CD14-positive monocyte (primary cell): ENCODE measurements at regions not wholly inside any gene's neighbourhood (a gene's known extent, or its start where the extent isn't known, plus 50 kb on each side); places are given as distances from the start of the nearest gene placed in this dataset.
A peak's percentile ranks its signal among the peaks of the same experiment; 100 is the strongest.

Source experiments
- DNase-seq, 3 donors: peaks; one replicate each; pipeline ENCODE4 v3.0.0-alpha.2; 2011 to 2022
- H2AFZ ChIP-seq: 2 replicates; pipeline ENCODE4 v1.6.0; 2012; ENCODE audit warnings: mild to moderate bottlenecking, low read depth, low read length, inconsistent platforms; ENCODE audit not compliant: insufficient read depth, poor library complexity, severe bottlenecking
- H3K27ac ChIP-seq, 2 donors: 1 replicate in 1 of 2; 2 replicates in 1 of 2; pipeline ENCODE4 v1.5.1; 2012 to 2013; ENCODE audit warnings: low read length in 2 of 2, control low read depth in 1 of 2, inconsistent platforms in 1 of 2, low read depth in 1 of 2, mild to moderate bottlenecking in 1 of 2
- H3K27me3 ChIP-seq, 2 donors: one replicate each; pipeline versions ENCODE4 v1.6.0 to v1.6.1; 2011 to 2013; ENCODE audit warnings: low read length in 2 of 2; ENCODE audit not compliant: control insufficient read depth in 2 of 2, insufficient read depth in 2 of 2
- H3K36me3 ChIP-seq, 2 donors: replicated peaks in 1 of 2; 1 replicate in 1 of 2; 2 replicates in 1 of 2; pipeline versions ENCODE4 v1.5.1 to v1.6.1; 2012 to 2013; ENCODE audit warnings: low read length in 2 of 2, control low read depth in 1 of 2, inconsistent platforms in 1 of 2, mild to moderate bottlenecking in 1 of 2; ENCODE audit not compliant: insufficient read depth in 2 of 2, control insufficient read depth in 1 of 2
- H3K4me1 ChIP-seq, 2 donors: 1 replicate in 1 of 2; 2 replicates in 1 of 2; pipeline versions ENCODE4 v1.5.1 to v1.6.1; 2012 to 2013; ENCODE audit warnings: low read length in 2 of 2, control low read depth in 1 of 2, inconsistent platforms in 1 of 2, mild to moderate bottlenecking in 1 of 2, moderate library complexity in 1 of 2; ENCODE audit not compliant: insufficient read depth in 2 of 2, control insufficient read depth in 1 of 2
- H3K4me2 ChIP-seq: replicated peaks from 2 replicates; pipeline ENCODE3; 2012; ENCODE audit warnings: low read length, moderate library complexity, mild to moderate bottlenecking; ENCODE audit not compliant: poor library complexity, severe bottlenecking; ENCODE audit errors: extremely low read depth
- H3K4me3 ChIP-seq, 3 experiments: fragments of 200-600 bp in 1 of 3; sonication (generic) in 1 of 3; replicated peaks in 1 of 3; 1 replicate in 2 of 3; 2 replicates in 1 of 3; pipeline ENCODE4 v1.5.1; 2011 to 2013; ENCODE audit warnings: low read length in 3 of 3, mild to moderate bottlenecking in 3 of 3, control low read depth in 2 of 3, low read depth in 2 of 3, inconsistent platforms in 1 of 3, moderate library complexity in 1 of 3
- H3K79me2 ChIP-seq: 2 replicates; pipeline ENCODE4 v1.6.0; 2012; ENCODE audit warnings: mild to moderate bottlenecking, control low read depth, inconsistent platforms, low read length, moderate library complexity; ENCODE audit not compliant: insufficient read depth
- H3K9ac ChIP-seq: 2 replicates; pipeline ENCODE4 v1.6.0; 2017; ENCODE audit warnings: low read length, mild to moderate bottlenecking; ENCODE audit not compliant: insufficient read depth, poor library complexity, severe bottlenecking
- H3K9me3 ChIP-seq, 2 donors: replicated peaks in 1 of 2; 1 replicate in 1 of 2; 2 replicates in 1 of 2; pipeline versions ENCODE4 v1.5.1 to v1.6.1; 2012 to 2013; ENCODE audit warnings: low read length in 2 of 2, control low read depth in 1 of 2; ENCODE audit not compliant: control insufficient read depth in 1 of 2, insufficient read depth in 1 of 2
- H4K20me1 ChIP-seq: 2 replicates; pipeline ENCODE4 v1.6.0; 2012; ENCODE audit warnings: mild to moderate bottlenecking, low read length, control low read depth, moderate library complexity; ENCODE audit not compliant: insufficient read depth
- H3K27ac Mint-ChIP-seq, 7 donors: one replicate each; pipeline ENCODE4 v1.8.0; 2020; ENCODE audit warnings: mild to moderate bottlenecking in 7 of 7, mixed read lengths in 7 of 7, moderate library complexity in 6 of 7, inconsistent platforms in 2 of 7
- H3K27me3 Mint-ChIP-seq, 3 donors: one replicate each; pipeline ENCODE4 v1.8.0; 2021 to 2022; ENCODE audit warnings: low read depth in 3 of 3, mild to moderate bottlenecking in 3 of 3, mixed read lengths in 3 of 3, moderate library complexity in 3 of 3, inconsistent platforms in 1 of 3
- H3K36me3 Mint-ChIP-seq, 2 donors: one replicate each; pipeline ENCODE4 v1.8.0; 2020; ENCODE audit warnings: mixed read lengths in 2 of 2, inconsistent platforms in 1 of 2, mild to moderate bottlenecking in 1 of 2
- H3K4me1 Mint-ChIP-seq: one replicate; pipeline ENCODE4 v1.8.0; 2020; ENCODE audit warnings: mild to moderate bottlenecking, mixed read lengths
- H3K4me3 Mint-ChIP-seq, 2 donors: one replicate each; pipeline ENCODE4 v1.8.0; 2020; ENCODE audit warnings: mild to moderate bottlenecking in 2 of 2, mixed read lengths in 2 of 2, moderate library complexity in 1 of 2
- H3K9me3 Mint-ChIP-seq, 7 donors: one replicate each; pipeline ENCODE4 v1.8.0; 2020 to 2022; ENCODE audit warnings: mixed read lengths in 7 of 7, mild to moderate bottlenecking in 6 of 7, moderate library complexity in 6 of 7, inconsistent platforms in 2 of 7
- WGBS: methylation state at CpG from one replicate; pipeline ENCODE4 v1.1.5; 2013; ENCODE audit warnings: missing lambda C conversion rate; ENCODE audit not compliant: insufficient coverage; 5-methylcytosine and 5-hydroxymethylcytosine counted together
- intact Hi-C, 2 donors: fragments of 100-400 bp; cut with micrococcal nuclease; formaldehyde crosslinking; loops; one replicate each; pipeline versions ENCODE4 v1.15.0 to v1.15.1; 2023
- TF ChIP-seq, protein P1 (sequence below): fragments of 200-600 bp; IDR thresholded peaks from one replicate; pipeline ENCODE4 v1.8.0; 2022; ENCODE audit warnings: antibody characterized with exemption, mild to moderate bottlenecking

DNA sequence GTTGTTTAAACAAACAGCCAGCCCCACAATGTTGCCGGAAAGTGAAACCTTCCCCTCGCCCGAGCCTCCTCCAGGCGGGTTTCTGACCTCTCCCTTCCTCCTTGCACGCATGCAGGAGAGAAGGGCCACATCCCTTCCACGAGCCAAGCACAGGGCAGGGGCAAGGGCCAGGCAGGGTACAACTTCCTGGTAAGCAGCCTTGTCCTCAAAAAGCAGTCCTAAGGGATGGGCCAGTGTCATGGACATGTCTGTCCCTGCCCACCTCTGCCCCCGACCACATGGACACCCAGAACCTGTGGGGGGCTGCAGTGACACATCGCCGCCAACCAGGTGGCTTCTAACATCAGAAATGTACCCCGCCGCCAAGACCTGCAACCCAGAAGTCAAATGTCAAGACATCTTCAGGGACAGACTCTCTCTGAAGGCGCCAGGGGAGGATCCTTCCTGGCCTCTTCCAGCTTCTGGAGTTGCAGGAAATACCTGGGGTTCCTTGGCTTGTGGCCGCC, 145.3 kb downstream of the CRYBB2 start:
- H3K79me2 ChIP-seq, result peaks cover 20% of the 10 kb centered on the region
- no peak overlapping the region for H2AFZ ChIP-seq
- H3K27me3 ChIP-seq, result no peaks in the 10 kb centered on the region
- Mint-ChIP-seq H3K4me3 (no peak overlapping the region), H3K36me3 (peaks cover 28 to 37% of the 10 kb centered on the region in 2 donors), H3K9me3 (peaks cover 0 to 1% (median 0%) of the 10 kb centered on the region in 7 donors), H3K27me3 (no peaks in the 10 kb centered on the region), H3K27ac (peak overlapping the region in 4 of 7 donors; percentile 12 to 57 (median 24)), H3K4me1 (peaks cover 34% of the 10 kb centered on the region)
- H3K36me3 ChIP-seq, result peaks cover 10 to 32% of the 10 kb centered on the region in 2 donors
- intact Hi-C loops, result loop anchor here in 1 of 2 donors (5.0 kb wide), 1 partner anchor 83 kb away; no protein-coding TSS in a partner anchor
- H3K9ac ChIP-seq, result no peak overlapping the region
- DNase-seq, result no peak
- H3K9me3 ChIP-seq, result no peaks in the 10 kb centered on the region
- WGBS, result 61% methylated on average over 11 of the region's 13 CpGs
- H3K4me1 ChIP-seq, result peaks cover 0 to 21% of the 10 kb centered on the region in 2 donors
- TF ChIP-seq, protein P1, sequence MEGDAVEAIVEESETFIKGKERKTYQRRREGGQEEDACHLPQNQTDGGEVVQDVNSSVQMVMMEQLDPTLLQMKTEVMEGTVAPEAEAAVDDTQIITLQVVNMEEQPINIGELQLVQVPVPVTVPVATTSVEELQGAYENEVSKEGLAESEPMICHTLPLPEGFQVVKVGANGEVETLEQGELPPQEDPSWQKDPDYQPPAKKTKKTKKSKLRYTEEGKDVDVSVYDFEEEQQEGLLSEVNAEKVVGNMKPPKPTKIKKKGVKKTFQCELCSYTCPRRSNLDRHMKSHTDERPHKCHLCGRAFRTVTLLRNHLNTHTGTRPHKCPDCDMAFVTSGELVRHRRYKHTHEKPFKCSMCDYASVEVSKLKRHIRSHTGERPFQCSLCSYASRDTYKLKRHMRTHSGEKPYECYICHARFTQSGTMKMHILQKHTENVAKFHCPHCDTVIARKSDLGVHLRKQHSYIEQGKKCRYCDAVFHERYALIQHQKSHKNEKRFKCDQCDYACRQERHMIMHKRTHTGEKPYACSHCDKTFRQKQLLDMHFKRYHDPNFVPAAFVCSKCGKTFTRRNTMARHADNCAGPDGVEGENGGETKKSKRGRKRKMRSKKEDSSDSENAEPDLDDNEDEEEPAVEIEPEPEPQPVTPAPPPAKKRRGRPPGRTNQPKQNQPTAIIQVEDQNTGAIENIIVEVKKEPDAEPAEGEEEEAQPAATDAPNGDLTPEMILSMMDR, result no peak
- H3K4me3 ChIP-seq, result no peak overlapping the region
- peak overlapping the region in 1 of 2 donors; percentile 20 for H3K27ac ChIP-seq
- H4K20me1 ChIP-seq, result peaks cover 83% of the 10 kb centered on the region
- H3K4me2 ChIP-seq, result no peak overlapping the region

DNA sequence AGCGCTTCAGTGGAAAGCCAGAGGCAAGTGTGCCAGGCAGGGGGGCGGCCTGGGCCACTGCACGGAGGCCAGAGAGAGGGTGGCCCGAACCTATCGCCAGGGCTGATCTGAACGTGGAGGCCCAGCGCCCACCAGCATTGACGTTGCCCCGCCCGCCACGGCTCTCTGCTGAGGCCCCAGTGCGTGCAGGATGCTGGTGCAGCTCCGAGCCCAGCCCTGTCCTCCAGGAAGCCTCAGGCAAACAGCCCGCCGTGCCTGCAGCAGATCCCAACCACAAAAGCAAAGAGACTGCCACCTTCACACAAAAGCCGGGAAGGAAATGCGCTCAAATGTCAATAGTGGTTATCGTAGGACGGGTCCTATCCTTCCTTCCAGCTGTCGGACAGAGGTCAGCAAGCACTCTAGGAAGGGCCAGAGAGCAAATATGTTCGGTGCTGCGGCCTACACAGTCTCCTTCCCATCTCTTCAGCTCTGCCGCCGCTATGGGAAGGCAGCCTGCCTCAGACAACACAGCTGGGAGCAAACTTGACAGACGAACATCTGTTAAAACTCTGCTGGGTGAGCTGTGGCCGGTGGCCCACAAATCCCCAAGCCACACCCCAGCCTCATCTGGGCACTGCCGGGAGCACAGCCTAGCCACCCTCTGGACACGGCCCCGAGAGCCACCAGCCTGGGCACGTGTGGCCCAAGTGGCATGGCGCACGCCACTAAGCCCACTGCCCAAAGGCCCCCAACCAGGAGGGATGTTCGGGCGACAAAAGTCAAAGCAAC, 146.2 kb downstream of the CRYBB2 start:
- Histone ChIP-seq H3K27me3 (no peaks in the 10 kb centered on the region), H3K4me3 (no peak overlapping the region), H3K79me2 (peaks cover 20% of the 10 kb centered on the region), H4K20me1 (peaks cover 87% of the 10 kb centered on the region), H3K9me3 (no peaks in the 10 kb centered on the region), H3K27ac (no peak overlapping the region), H3K4me1 (peaks cover 0 to 21% of the 10 kb centered on the region in 2 donors), H3K36me3 (peaks cover 5 to 23% of the 10 kb centered on the region in 2 donors), H3K4me2 (no peak overlapping the region), H2AFZ (no peak overlapping the region), H3K9ac (no peak overlapping the region)
- peaks cover 26 to 34% of the 10 kb centered on the region in 2 donors for H3K36me3 Mint-ChIP-seq
- no peak for DNase-seq
- H3K27ac Mint-ChIP-seq, result peak overlapping the region in 1 of 7 donors; percentile 18
- WGBS, result 94% methylated on average over 33 of the region's 34 CpGs
- H3K4me1 Mint-ChIP-seq, result peaks cover 34% of the 10 kb centered on the region
- no peak overlapping the region for H3K4me3 Mint-ChIP-seq
- intact Hi-C loops, result no loop called here
- H3K9me3 Mint-ChIP-seq, result peaks cover 0 to 1% (median 0%) of the 10 kb centered on the region in 7 donors
- TF ChIP-seq, protein P1, result no peak
- no peaks in the 10 kb centered on the region for H3K27me3 Mint-ChIP-seq
